Activated CD4-positive, alpha-beta T cell treated with anti-CD3 and anti-CD28 coated beads for 24 hours (primary cell): ENCODE measurements at regions not wholly inside any gene's neighbourhood (a gene's known extent, or its start where the extent isn't known, plus 50 kb on each side); places are given as distances from the start of the nearest gene placed in this dataset.
A peak's percentile ranks its signal among the peaks of the same experiment; 100 is the strongest.

Experiments used
- DNase-seq, 2 donors: peaks; one replicate each; pipeline ENCODE4 v3.0.0-alpha.2; 2020; ENCODE audit warnings: low read depth in 2 of 2

DNA sequence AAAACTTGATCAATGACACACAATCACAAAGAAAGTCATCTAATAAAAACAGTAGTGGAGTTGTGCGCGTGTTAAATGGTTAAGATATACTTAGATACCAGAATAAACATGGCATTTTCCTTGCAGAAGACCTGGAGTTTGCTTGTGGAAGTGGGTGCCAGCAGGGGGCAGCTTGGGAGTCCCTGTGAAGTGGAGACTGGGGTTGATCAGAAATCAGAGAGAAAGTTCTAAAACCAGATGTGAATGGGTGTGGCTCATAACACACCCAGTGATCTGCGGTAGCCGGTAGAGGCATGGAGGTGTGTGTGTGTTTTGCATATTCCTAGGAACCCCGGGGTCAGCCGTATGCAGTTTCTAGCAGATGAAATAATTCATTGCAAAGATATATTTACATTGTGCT lies 300.1 kb upstream of the TRIB2 start:
- DNase-seq, result peak; percentile 22 to 38

DNA sequence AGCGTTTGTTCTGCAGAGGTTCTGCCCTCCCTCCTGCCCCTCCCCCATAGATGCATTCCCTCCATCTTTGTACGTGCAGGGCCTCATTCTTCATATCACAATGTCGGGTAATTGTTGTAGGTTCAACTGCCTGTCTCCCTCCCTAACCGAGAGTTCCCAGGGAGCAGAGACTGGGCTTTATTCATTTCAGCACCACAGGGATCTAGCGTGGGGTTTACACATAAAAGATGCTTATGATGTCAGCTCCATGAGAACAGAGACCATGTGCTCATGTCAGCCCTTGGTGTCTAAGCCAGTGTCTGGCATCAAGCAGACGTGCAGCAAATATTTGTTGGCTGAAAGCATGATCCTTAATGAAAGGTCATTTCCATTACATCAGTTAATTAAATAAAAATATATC lies 298.9 kb upstream of the TRIB2 start:
- no peak for DNase-seq

- no peak for DNase-seq
Measured at GRCh38 chr2:12419803-12420202, 296.9 kb upstream of the TRIB2 start.

GRCh38 chr2:12421046-12421445 lies 295.7 kb upstream of the TRIB2 start:
- no peak for DNase-seq

- DNase-seq, result no peak
Measured at GRCh38 chr2:12424219-12424618, 292.5 kb upstream of the TRIB2 start.

- DNase-seq, result no peak
Measured at GRCh38 chr2:12424809-12425208, 291.9 kb upstream of the TRIB2 start.

- DNase-seq, result no peak
Measured at GRCh38 chr2:12428324-12428723, 288.4 kb upstream of the TRIB2 start.

DNA sequence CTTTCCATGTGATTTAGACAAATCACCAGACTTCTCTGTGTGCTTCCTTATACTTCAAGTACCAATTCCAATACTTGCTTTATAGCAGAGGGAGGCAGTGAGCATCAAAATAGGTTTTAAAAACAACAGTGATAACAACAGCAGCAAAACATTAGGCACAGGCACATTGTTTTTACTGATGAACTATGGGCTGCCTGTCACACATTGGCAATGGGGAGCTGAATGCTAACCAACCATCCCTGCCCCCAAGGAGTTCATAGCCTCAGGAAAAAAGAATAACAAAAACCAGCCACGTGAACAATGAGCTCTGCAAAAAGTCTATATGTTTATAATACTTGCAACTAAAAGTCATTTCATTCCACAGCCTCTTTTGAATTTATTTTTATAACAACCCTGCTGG lies 287.9 kb upstream of the TRIB2 start:
- no peak for DNase-seq

DNA sequence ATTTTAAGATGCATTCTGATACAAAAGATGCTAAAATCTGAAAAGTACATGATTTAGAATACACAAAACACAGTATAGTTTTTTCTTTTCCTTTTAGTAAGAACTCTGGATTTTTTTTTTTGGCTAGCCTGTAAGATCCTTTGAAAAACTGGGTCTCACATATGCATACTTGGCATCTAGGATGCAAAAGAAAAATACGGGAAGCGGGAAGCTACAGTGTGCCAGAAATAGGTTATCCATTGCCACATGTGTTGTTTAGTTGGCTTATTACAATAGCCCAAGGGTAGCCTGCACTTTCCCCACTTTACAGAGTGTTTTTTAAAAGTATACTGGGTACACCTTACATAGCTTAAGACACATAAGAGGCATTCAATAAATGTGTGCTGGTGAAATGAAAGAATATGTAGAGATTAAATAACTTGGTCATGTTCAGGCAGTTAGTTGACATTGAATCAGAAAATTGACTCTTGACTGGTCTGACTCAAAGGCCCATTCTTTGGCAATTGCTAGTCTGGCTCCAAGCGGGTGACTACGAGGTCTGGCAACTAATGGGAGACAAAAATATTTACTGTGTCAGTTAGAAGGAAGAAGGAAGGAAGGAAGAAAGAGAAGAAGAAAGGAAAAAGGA lies 286.8 kb upstream of the TRIB2 start:
- no peak for DNase-seq

DNA sequence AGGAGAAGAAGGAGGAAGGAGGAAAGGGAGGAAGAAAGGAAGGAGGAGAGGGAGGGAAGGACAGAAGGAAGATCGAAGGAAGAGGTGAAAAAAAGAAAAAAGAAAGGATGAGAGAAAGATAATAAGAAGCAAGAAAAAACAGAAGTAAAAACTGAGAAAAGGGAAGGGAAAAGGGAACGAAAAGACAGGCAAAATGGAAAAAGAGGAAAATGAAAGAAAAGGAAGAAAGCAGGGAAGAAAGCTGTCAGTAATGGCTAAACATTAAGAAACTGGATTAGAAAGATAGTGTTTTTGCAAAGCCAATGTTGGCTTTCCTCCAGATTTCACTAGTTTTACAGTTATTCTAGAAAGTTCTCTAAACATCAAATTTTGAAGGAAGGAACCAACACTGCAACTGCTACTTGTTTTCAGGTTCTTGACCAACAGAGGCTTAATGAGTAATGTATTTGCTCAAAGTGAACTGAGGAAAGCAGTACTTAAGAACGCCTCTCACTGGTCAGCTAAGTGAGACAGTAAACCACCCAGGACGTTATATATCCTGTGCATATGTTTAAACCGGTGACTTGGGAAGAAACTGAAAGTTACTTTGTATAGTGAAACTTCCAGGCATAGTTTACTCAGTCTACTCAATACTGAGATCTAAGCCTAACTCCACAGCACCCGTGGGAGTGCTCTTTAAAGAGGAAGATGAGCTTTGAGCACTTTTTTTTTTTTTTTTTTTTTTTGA lies 286.2 kb upstream of the TRIB2 start:
- DNase-seq, result peak in 1 of 2 donors; percentile 6

GRCh38 chr2:12432985-12433625 lies 283.6 kb upstream of the TRIB2 start:
- DNase-seq, result no peak

DNA sequence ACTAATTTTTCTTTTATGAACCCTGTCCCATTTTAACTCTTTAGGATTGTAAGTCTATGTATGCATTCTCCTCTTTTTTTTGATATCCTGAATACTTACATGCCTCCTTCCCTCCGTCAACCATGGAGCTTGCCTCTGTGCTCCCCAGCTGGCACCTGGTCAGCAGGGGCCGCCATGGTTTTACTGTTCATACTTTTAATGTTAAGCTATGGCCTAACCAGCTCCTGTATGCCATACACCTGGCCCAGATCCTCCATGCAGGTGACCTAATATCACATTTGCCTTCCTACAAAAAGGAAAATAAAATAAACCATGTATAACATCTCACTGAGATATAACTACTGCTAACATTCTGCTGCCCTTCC lies 283.1 kb upstream of the TRIB2 start:
- no peak for DNase-seq

- no peak for DNase-seq
Measured at GRCh38 chr2:12434630-12435098, 282.1 kb upstream of the TRIB2 start.

DNA sequence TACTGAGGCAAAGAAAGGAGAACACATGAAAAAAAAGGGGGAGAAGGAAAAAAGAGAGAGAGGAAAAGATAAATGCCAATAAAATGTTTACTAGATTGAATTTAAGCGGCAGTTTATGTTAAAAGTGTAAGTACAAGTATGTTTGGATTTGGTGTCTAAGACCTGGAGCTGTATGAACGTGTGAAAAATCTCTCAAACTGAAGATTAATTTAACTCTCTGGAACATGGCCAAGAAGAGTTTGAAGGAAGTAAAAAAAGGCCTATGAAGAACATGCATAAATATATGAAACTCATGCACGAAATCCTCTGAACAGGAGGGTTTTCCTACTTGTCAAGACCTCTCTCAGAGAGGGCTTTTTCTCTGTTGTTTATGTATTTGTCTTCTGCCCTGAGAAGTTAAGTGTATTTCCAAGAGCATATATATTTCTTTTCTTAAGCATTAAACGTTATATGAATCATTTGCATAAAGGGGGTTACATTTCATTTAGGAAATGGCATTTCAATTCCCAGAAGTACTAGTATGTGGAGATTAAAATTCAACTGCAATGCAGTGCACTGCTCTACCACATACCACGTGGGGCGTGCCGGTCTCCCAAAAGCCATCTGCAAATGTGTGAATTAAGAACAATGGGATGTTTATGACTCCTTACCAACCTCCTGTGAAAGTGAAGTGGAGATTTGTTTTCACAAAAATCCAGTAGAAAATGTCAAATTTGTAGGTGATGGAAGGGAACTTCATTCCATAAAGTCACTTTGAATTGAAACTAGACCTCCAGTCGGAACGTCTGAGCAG lies 281.1 kb upstream of the TRIB2 start:
- no peak for DNase-seq

- DNase-seq, result no peak
Measured at GRCh38 chr2:12436483-12436882, 280.3 kb upstream of the TRIB2 start.

DNA sequence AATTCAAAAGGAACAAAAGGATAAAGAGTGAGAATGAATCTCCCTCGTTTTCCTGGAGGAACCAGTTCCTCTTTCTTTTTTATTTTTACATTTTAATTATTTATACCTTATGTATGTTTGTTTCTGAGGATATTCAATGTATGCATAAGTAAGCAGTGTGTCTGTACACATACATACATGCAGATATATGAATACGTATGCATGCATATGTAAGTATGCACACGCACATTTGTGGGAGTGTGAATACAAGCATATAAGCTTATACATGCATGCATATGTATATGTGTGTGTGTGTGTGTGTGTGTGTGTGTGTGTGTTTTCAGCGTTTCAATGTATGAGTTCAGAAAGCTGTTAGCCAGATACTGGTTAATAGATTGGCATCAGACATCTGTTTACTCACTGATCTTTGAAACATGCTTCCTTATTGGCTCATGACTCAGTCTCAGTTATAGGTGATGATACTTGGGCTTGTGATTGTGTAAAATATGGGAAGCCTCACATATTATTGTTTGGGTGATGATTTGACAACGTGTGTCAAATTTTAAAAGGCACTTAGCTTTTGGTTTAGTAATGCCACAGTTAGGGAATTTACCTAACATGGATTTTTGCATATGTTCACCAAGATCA lies 279.7 kb upstream of the TRIB2 start:
- no peak for DNase-seq

DNA sequence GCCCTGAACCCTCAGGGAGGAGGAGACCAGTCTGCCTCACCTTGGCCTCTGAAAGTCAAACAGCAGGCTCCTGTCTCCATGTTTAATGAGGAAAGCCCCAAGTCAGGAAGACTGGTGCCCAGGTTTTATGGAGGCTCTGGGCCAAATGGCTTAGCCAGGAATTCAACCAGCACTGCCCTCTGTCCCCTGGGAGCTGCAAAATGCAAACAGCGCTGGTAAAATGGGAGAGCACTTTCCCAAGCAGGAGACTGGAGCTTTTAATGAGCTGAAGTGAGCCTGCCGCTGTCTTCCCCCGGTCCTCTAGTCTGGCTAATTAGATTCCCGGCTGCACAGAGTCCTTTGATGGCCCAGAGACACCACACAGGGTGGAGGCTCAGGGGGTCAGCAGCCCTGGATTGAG lies 276.0 kb upstream of the TRIB2 start:
- no peak for DNase-seq

GRCh38 chr2:12441750-12442475 lies 274.8 kb upstream of the TRIB2 start:
- DNase-seq, result no peak

GRCh38 chr2:12442476-12442847 lies 274.3 kb upstream of the TRIB2 start:
- no peak for DNase-seq

DNA sequence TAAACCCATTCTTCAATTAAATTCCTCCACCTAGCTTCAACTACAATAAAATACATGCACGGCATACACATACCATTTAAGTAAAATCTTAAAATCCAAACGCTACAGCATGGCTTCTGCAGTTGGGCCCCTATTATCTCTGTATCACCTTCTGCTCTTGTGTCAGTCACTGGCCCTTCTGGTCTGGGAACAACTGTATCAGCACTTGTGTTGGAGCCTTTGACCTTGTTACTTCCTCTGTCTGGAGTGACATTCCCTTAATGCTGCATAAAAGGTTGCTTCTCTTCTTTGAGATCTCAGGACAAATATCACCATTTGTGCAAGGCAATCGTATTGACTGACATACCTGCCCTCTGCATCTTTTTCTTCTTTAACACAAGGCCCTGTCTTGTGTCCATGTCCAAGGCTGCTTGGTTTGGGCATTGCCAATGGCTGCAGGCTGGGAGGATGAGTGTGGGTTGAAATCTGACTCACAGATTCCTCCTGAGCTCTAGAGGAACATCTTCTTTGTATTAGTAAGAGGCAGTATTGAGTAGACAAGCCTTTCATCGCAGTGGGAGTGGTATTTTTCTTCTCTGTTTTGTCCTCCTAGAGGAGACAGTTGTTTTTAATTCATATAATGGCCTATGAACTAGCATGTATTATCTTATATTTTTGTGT lies 267.8 kb upstream of the TRIB2 start:
- DNase-seq, result no peak

DNA sequence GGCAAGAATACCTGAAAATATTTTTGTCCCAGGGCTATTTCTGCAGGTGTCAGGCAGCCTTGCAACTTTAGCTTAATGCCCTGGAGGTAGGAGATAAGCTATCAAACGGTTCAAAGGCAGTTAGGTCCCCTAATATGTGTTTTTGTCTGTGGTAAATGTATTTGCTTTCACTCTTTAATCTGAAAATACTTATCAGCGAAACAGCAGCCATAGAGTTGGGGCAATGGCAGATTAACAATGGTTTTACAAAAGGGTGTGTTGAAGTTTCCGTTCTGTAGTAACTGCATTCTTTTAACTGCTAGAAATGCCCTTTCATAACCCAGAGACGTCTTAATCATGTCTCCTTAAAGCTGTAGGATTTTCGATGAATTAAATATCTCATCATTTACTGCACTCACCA lies 265.0 kb upstream of the TRIB2 start:
- DNase-seq, result no peak
